Upper lobe of left lung (tissue), 4 donors: ENCODE measurements at regions not wholly inside any gene's neighbourhood (a gene's known extent, or its start where the extent isn't known, plus 50 kb on each side); places are given as distances from the start of the nearest gene placed in this dataset.

ENCODE experiments used
- EP300 ChIP-seq, 4 donors: sonication (generic); formaldehyde crosslinking; IDR thresholded peaks; one replicate each; pipeline ENCODE4 v1.5.1; 2017; ENCODE audit warnings: antibody characterized with exemption in 4 of 4, control low read depth in 2 of 4
- POLR2A ChIP-seq, 4 donors: fragments of 450-650 bp; IDR thresholded peaks; one replicate each; pipeline ENCODE4 v1.5.1; 2016 to 2017; ENCODE audit warnings: antibody characterized with exemption in 4 of 4, mild to moderate bottlenecking in 2 of 4
- POLR2AphosphoS5 ChIP-seq, 2 donors: sonication (generic); formaldehyde crosslinking; IDR thresholded peaks; one replicate each; pipeline ENCODE4 v1.5.1; 2017; ENCODE audit warnings: antibody characterized with exemption in 2 of 2
- TF ChIP-seq, protein P1 (sequence below), 6 experiments: fragments of 450-650 bp in 4 of 6; fragments of 200-600 bp in 2 of 6; sonication (generic) in 2 of 6; IDR thresholded peaks; one replicate each; pipeline ENCODE4 v1.5.1; 2016 to 2019; ENCODE audit warnings: antibody characterized with exemption in 6 of 6

- no peak for TF ChIP-seq POLR2AphosphoS5 (IDR thresholded peaks at IDR 0.05)
- no peak for TF ChIP-seq POLR2A (IDR thresholded peaks at IDR 0.05)
- TF ChIP-seq, protein P1, sequence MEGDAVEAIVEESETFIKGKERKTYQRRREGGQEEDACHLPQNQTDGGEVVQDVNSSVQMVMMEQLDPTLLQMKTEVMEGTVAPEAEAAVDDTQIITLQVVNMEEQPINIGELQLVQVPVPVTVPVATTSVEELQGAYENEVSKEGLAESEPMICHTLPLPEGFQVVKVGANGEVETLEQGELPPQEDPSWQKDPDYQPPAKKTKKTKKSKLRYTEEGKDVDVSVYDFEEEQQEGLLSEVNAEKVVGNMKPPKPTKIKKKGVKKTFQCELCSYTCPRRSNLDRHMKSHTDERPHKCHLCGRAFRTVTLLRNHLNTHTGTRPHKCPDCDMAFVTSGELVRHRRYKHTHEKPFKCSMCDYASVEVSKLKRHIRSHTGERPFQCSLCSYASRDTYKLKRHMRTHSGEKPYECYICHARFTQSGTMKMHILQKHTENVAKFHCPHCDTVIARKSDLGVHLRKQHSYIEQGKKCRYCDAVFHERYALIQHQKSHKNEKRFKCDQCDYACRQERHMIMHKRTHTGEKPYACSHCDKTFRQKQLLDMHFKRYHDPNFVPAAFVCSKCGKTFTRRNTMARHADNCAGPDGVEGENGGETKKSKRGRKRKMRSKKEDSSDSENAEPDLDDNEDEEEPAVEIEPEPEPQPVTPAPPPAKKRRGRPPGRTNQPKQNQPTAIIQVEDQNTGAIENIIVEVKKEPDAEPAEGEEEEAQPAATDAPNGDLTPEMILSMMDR (IDR thresholded peaks at IDR 0.05): no peak
- TF ChIP-seq EP300 (IDR thresholded peaks at IDR 0.05): no peak
Measured at GRCh38 chr3:22228705-22229104, 477.7 kb upstream of the ZNF385D start.
